Activated naive CD8-positive, alpha-beta T cell (primary cell): ENCODE measurements at regions not wholly inside any gene's neighbourhood (a gene's known extent, or its start where the extent isn't known, plus 50 kb on each side); places are given as distances from the start of the nearest gene placed in this dataset.
"Not testable (repeated sequence)": the region's sequence is repeated elsewhere in the genome, so short reads cannot be mapped to it uniquely, and the experiment has no call there.

Experiments used
- H3K27ac Mint-ChIP-seq: one replicate; pipeline ENCODE4 v1.8.0; 2021; ENCODE audit warnings: mixed read lengths
- H3K27me3 Mint-ChIP-seq: one replicate; pipeline ENCODE4 v1.8.0; 2021; ENCODE audit warnings: mixed read lengths
- H3K36me3 Mint-ChIP-seq: one replicate; pipeline ENCODE4 v1.8.0; 2021; ENCODE audit warnings: mixed read lengths
- H3K4me1 Mint-ChIP-seq: one replicate; pipeline ENCODE4 v1.8.0; 2021; ENCODE audit warnings: low read depth, mixed read lengths
- H3K4me3 Mint-ChIP-seq: one replicate; pipeline ENCODE4 v1.8.0; 2021; ENCODE audit warnings: mild to moderate bottlenecking, mixed read lengths
- H3K9me3 Mint-ChIP-seq: one replicate; pipeline ENCODE4 v1.8.0; 2021; ENCODE audit warnings: low read depth, mixed read lengths

DNA sequence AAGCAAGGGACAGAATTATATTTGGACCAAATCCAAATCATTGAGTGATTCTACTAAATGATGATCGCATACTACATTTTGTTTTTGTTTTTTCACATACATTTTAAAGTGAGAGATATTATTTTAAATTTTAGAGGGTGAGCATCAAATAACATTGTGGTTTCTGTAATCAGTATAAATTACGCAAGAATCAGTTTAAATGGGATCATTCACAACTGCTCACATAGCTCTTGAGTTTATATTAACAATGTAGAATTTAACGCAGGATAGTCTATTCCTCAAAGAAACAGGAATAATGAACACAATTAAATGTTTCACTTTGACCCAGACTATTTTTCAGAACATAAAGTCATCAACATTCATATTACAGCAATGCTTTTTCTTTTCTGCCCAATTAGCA is 51.2 kb upstream of the PDPR start:
- not testable (repeated sequence) for H3K9me3 Mint-ChIP-seq, H3K27ac Mint-ChIP-seq, H3K27me3 Mint-ChIP-seq, H3K36me3 Mint-ChIP-seq, H3K4me3 Mint-ChIP-seq
- H3K4me1 Mint-ChIP-seq, result peaks cover 18% of the 10 kb centered on the region
